H1 (cell line): ENCODE measurements at regions not wholly inside any gene's neighbourhood (a gene's known extent, or its start where the extent isn't known, plus 50 kb on each side); places are given as distances from the start of the nearest gene placed in this dataset.

ENCODE experiments used
- CHD2 ChIP-seq: IDR thresholded peaks from 2 replicates; pipeline ENCODE4 v1.6.1; 2012; ENCODE audit warnings: low read length, improper control_type of control experiment
- HDAC6 ChIP-seq: IDR thresholded peaks from one replicate; pipeline ENCODE4 v1.7.1; 2012; ENCODE audit warnings: low read depth, mild to moderate bottlenecking, inconsistent platforms, low read length, moderate library complexity
- JUN ChIP-seq: IDR thresholded peaks from 2 replicates; pipeline ENCODE4 v1.6.1; 2011; ENCODE audit warnings: low read depth, mild to moderate bottlenecking, improper control_type of control experiment, low read length
- KDM1A ChIP-seq: fragments of 200-600, 300-600 bp; sonication (generic); IDR thresholded peaks from 2 replicates; pipeline ENCODE4 v1.7.1; 2016; ENCODE audit warnings: mild to moderate bottlenecking, low read length, borderline replicate concordance
- NRF1 ChIP-seq: IDR thresholded peaks from 2 replicates; pipeline ENCODE4 v1.6.1; 2011; ENCODE audit warnings: mild to moderate bottlenecking, low read depth, low read length, improper control_type of control experiment
- POLR2AphosphoS5 ChIP-seq: IDR thresholded peaks from 2 replicates; pipeline ENCODE4 v1.6.1; 2011; ENCODE audit warnings: low read depth, low read length
- POU5F1 ChIP-seq: IDR thresholded peaks from 2 replicates; pipeline ENCODE4 v1.6.1; 2011; ENCODE audit warnings: low read depth, mild to moderate bottlenecking, low read length, moderate library complexity
- RAD21 ChIP-seq, 2 experiments: IDR thresholded peaks in 1 of 2; conservative IDR thresholded peaks in 1 of 2; 2 replicates each; pipeline ENCODE4 v1.6.1; 2011; ENCODE audit warnings: low read depth in 2 of 2, low read length in 2 of 2, improper control_type of control experiment in 1 of 2, inconsistent platforms in 1 of 2, mild to moderate bottlenecking in 1 of 2, moderate library complexity in 1 of 2
- RFX5 ChIP-seq: IDR thresholded peaks from 2 replicates; pipeline ENCODE4 v1.6.1; 2011; ENCODE audit warnings: low read depth, low read length, improper control_type of control experiment, borderline replicate concordance
- ZNF274 ChIP-seq: IDR thresholded peaks from 2 replicates; pipeline ENCODE4 v1.7.0; 2012; ENCODE audit warnings: low read length, borderline replicate concordance; ENCODE audit errors: extremely low read depth

DNA sequence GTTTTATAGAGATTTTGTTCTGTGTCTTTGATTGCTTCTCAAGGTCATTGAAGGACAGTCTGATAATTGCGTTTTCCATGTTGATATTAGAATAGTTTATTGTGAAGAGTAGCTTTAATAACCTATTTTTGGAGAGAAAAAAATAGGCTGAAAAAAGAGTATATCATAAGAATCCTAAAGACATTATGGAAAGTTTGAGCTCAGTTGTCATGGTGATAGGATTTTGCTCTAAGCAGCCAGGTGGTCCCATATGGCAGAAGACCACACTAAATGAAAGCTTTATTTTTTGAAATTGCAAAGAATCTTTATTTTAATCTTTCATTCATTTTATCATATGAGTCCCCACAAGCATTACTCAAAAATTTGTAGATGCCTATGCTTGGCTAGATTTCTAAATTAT, 358.9 kb upstream of the NAV3 start (continued):
- TF ChIP-seq HDAC6 (no peak), POU5F1 (no peak), KDM1A (no peak), POLR2AphosphoS5 (no peak), NRF1 (no peak), ZNF274 (no peak), RFX5 (no peak), JUN (no peak), CHD2 (no peak), RAD21 (IDR thresholded peaks at IDR 0.05 in 1 of 2, conservative IDR thresholded peaks at IDR 0.05 in 1 of 2; ENCODE audit: low read depth in 2 of 2, low read length in 2 of 2) (no peak)
